ENCODE measurements at regions not wholly inside any gene's neighbourhood (a gene's known extent, or its start where the extent isn't known, plus 50 kb on each side); places are given as distances from the start of the nearest gene placed in this dataset.

- no peak for TF ChIP-seq POLR2AphosphoS5 (IDR thresholded peaks at IDR 0.05)
- no peak for TF ChIP-seq CTCF (IDR thresholded peaks at IDR 0.05)
- no peak for ATAC-seq
- Histone ChIP-seq H3K9me3 (no peaks in the 10 kb centered on the region), H3K27ac (no peak overlapping the region), H3K4me1 (peaks cover 0 to 7% (median 0%) of the 10 kb centered on the region in 3 donors), H3K36me3 (no peaks in the 10 kb centered on the region), H3K27me3 (no peaks in the 10 kb centered on the region), H3K4me3 (no peak overlapping the region)
- 60% methylated on average over 1 of the region's 5 CpGs; no CpG with 5 or more reads in 1 of the 2 donors for WGBS, 2 donors (ENCODE audit: low coverage in 1 of 2)
Measured at GRCh38 chr5:6544561-6544935, 88.3 kb downstream of the NSUN2 start.
